Liver (tissue), 8 donors: ENCODE measurements at regions not wholly inside any gene's neighbourhood (a gene's known extent, or its start where the extent isn't known, plus 50 kb on each side); places are given as distances from the start of the nearest gene placed in this dataset.

Source experiments
- DNase-seq: peaks from one replicate; pipeline ENCODE4 v3.0.0-alpha.2; 2017; ENCODE audit warnings: low spot score
- H3K27ac ChIP-seq, 2 donors: one replicate each; pipeline ENCODE4 v1.7.0; 2013; ENCODE audit warnings: inconsistent platforms in 2 of 2, low read length in 2 of 2, control low read depth in 1 of 2, low read depth in 1 of 2, mild to moderate bottlenecking in 1 of 2
- H3K27me3 ChIP-seq, 4 donors: one replicate each; pipeline versions ENCODE4 v1.6.1 to v1.7.0; 2013; ENCODE audit warnings: low read length in 3 of 4, inconsistent platforms in 1 of 4, mild to moderate bottlenecking in 1 of 4, moderate library complexity in 1 of 4; ENCODE audit not compliant: control insufficient read depth in 4 of 4, insufficient read depth in 4 of 4
- H3K36me3 ChIP-seq, 4 donors: one replicate each; pipeline versions ENCODE4 v1.6.1 to v1.7.0; 2013; ENCODE audit warnings: low read length in 3 of 4, mild to moderate bottlenecking in 3 of 4, low read depth in 1 of 4, moderate library complexity in 1 of 4; ENCODE audit not compliant: control insufficient read depth in 4 of 4, insufficient read depth in 3 of 4
- H3K4me1 ChIP-seq, 4 donors: one replicate each; pipeline versions ENCODE4 v1.6.1 to v1.7.0; 2013; ENCODE audit warnings: low read length in 3 of 4, mild to moderate bottlenecking in 3 of 4, moderate library complexity in 1 of 4; ENCODE audit not compliant: control insufficient read depth in 4 of 4, insufficient read depth in 4 of 4
- H3K4me3 ChIP-seq, 3 donors: one replicate each; pipeline versions ENCODE4 v1.6.1 to v1.7.0; 2013; ENCODE audit warnings: low read length in 3 of 3, control low read depth in 1 of 3, low read depth in 1 of 3, mild to moderate bottlenecking in 1 of 3
- H3K9ac ChIP-seq, 2 donors: one replicate each; pipeline ENCODE4 v1.7.0; 2013; ENCODE audit warnings: low read length in 2 of 2, mild to moderate bottlenecking in 2 of 2, moderate library complexity in 2 of 2, control low read depth in 1 of 2, low read depth in 1 of 2
- H3K9me3 ChIP-seq, 4 donors: one replicate each; pipeline versions ENCODE4 v1.6.1 to v1.7.0; 2013; ENCODE audit warnings: low read length in 3 of 4; ENCODE audit not compliant: control insufficient read depth in 4 of 4
- EGR1 ChIP-seq, 2 donors: IDR thresholded peaks; 2 replicates each; pipeline ENCODE4 v1.6.1; 2016 to 2018; ENCODE audit warnings: antibody characterized with exemption in 2 of 2, low read depth in 2 of 2
- FOXA1 ChIP-seq: IDR thresholded peaks from 2 replicates; pipeline ENCODE4 v1.6.1; 2016; ENCODE audit warnings: antibody characterized with exemption
- GABPA ChIP-seq, 2 donors: IDR thresholded peaks in 1 of 2; conservative IDR thresholded peaks in 1 of 2; 2 replicates each; pipeline ENCODE4 v1.6.1; 2016; ENCODE audit warnings: antibody characterized with exemption in 2 of 2, mild to moderate bottlenecking in 1 of 2, moderate library complexity in 1 of 2
- HNF4A ChIP-seq, 2 donors: conservative IDR thresholded peaks; 2 replicates each; pipeline ENCODE4 v1.6.1; 2016; ENCODE audit warnings: antibody characterized with exemption in 2 of 2, mild to moderate bottlenecking in 2 of 2
- HNF4G ChIP-seq: IDR thresholded peaks from 2 replicates; pipeline ENCODE4 v1.6.1; 2016; ENCODE audit warnings: antibody characterized with exemption
- JUND ChIP-seq, 2 donors: IDR thresholded peaks; 2 replicates each; pipeline ENCODE4 v1.6.1; 2016; ENCODE audit warnings: antibody characterized with exemption in 2 of 2
- NR2F2 ChIP-seq: IDR thresholded peaks from 2 replicates; pipeline ENCODE4 v1.6.1; 2016; ENCODE audit warnings: antibody characterized with exemption
- RAD21 ChIP-seq, 2 donors: IDR thresholded peaks; 2 replicates each; pipeline ENCODE4 v1.6.1; 2016; ENCODE audit warnings: antibody characterized with exemption in 2 of 2, mild to moderate bottlenecking in 2 of 2
- REST ChIP-seq: IDR thresholded peaks from 2 replicates; pipeline ENCODE4 v1.6.1; 2016; ENCODE audit warnings: antibody characterized with exemption, mild to moderate bottlenecking
- RXRA ChIP-seq, 2 donors: IDR thresholded peaks; 2 replicates each; pipeline ENCODE4 v1.6.1; 2017 to 2018; ENCODE audit warnings: antibody characterized with exemption in 2 of 2, mild to moderate bottlenecking in 1 of 2
- SP1 ChIP-seq: IDR thresholded peaks from 2 replicates; pipeline ENCODE4 v1.6.1; 2018; ENCODE audit warnings: antibody characterized with exemption, mild to moderate bottlenecking
- TAF1 ChIP-seq: conservative IDR thresholded peaks from 2 replicates; pipeline ENCODE4 v1.6.1; 2016; ENCODE audit warnings: antibody characterized with exemption, mild to moderate bottlenecking
- YY1 ChIP-seq: IDR thresholded peaks from 2 replicates; pipeline ENCODE4 v1.6.1; 2016; ENCODE audit warnings: antibody characterized with exemption, mild to moderate bottlenecking
- WGBS: extraction: QIAGEN DNeasy Blood & Tissue Kit; methylation state at CpG from one replicate; pipeline ENCODE4 v1.1.7; 2013; 5-methylcytosine and 5-hydroxymethylcytosine counted together
- TF ChIP-seq, protein P1 (sequence below): IDR thresholded peaks from 2 replicates; pipeline ENCODE4 v1.6.1; 2016; ENCODE audit warnings: antibody characterized with exemption
- TF ChIP-seq, protein P2 (sequence below): IDR thresholded peaks from 2 replicates; pipeline ENCODE4 v1.6.1; 2016; ENCODE audit warnings: antibody characterized with exemption
- TF ChIP-seq, protein P3 (sequence below): fragments of 150-350 bp; IDR thresholded peaks from 2 replicates; pipeline ENCODE4 v1.5.1; 2017; ENCODE audit warnings: improper control_type of control experiment, low read depth, low read length; ENCODE audit not compliant: missing input control
- TF ChIP-seq, protein P4 (sequence below): IDR thresholded peaks from 2 replicates; pipeline ENCODE4 v1.6.1; 2016; ENCODE audit warnings: antibody characterized with exemption
- donor health status: healthy.
- donor health status: healthy.
- donor health status: healthy.
- donor health status: healthy.
- donor health status: healthy.

DNA sequence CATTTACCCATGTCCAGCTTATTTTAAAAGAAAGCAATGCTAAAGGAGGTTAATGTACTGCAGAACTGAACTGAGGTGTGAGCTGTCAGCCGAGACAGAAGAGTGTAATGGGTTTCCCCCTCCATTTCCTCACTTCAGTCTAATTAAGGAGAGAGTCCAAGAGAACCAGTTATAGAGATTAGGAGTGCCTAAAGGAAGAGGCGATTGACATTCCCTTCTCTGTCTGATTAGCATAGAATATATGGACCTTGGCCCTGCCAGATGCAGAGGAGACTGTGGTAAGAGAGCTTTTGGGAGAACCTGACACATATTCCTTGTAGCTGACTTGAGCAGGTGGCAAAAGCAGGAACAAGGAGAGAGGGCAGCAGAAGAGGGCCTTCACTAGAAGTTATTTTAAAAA, 137.5 kb upstream of the INPP4B start:
- peaks cover 0 to 3% (median 0%) of the 10 kb centered on the region in 4 donors for H3K27me3 ChIP-seq
- no peak for DNase-seq
- TF ChIP-seq YY1: no peak
- no peak for TF ChIP-seq HNF4G
- TF ChIP-seq TAF1: no peak
- TF ChIP-seq, protein P1, sequence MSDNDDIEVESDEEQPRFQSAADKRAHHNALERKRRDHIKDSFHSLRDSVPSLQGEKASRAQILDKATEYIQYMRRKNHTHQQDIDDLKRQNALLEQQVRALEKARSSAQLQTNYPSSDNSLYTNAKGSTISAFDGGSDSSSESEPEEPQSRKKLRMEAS: no peak
- TF ChIP-seq HNF4A (conservative IDR thresholded peaks at IDR 0.05): no peak
- TF ChIP-seq, protein P2, sequence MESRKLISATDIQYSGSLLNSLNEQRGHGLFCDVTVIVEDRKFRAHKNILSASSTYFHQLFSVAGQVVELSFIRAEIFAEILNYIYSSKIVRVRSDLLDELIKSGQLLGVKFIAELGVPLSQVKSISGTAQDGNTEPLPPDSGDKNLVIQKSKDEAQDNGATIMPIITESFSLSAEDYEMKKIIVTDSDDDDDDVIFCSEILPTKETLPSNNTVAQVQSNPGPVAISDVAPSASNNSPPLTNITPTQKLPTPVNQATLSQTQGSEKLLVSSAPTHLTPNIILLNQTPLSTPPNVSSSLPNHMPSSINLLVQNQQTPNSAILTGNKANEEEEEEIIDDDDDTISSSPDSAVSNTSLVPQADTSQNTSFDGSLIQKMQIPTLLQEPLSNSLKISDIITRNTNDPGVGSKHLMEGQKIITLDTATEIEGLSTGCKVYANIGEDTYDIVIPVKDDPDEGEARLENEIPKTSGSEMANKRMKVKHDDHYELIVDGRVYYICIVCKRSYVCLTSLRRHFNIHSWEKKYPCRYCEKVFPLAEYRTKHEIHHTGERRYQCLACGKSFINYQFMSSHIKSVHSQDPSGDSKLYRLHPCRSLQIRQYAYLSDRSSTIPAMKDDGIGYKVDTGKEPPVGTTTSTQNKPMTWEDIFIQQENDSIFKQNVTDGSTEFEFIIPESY: no peak
- no peak for TF ChIP-seq EGR1 (IDR thresholded peaks at IDR 0.05; ENCODE audit: low read depth in 2 of 2)
- no peak for TF ChIP-seq SP1
- no peak for TF ChIP-seq RXRA (IDR thresholded peaks at IDR 0.05)
- no peak for TF ChIP-seq REST
- TF ChIP-seq, protein P3, sequence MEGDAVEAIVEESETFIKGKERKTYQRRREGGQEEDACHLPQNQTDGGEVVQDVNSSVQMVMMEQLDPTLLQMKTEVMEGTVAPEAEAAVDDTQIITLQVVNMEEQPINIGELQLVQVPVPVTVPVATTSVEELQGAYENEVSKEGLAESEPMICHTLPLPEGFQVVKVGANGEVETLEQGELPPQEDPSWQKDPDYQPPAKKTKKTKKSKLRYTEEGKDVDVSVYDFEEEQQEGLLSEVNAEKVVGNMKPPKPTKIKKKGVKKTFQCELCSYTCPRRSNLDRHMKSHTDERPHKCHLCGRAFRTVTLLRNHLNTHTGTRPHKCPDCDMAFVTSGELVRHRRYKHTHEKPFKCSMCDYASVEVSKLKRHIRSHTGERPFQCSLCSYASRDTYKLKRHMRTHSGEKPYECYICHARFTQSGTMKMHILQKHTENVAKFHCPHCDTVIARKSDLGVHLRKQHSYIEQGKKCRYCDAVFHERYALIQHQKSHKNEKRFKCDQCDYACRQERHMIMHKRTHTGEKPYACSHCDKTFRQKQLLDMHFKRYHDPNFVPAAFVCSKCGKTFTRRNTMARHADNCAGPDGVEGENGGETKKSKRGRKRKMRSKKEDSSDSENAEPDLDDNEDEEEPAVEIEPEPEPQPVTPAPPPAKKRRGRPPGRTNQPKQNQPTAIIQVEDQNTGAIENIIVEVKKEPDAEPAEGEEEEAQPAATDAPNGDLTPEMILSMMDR: no peak
- no peak for TF ChIP-seq GABPA (IDR thresholded peaks at IDR 0.05 in 1 of 2, conservative IDR thresholded peaks at IDR 0.05 in 1 of 2)
- TF ChIP-seq FOXA1: no peak
- TF ChIP-seq, protein P4, sequence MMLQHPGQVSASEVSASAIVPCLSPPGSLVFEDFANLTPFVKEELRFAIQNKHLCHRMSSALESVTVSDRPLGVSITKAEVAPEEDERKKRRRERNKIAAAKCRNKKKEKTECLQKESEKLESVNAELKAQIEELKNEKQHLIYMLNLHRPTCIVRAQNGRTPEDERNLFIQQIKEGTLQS: no peak
- no peak for TF ChIP-seq JUND (IDR thresholded peaks at IDR 0.05)
- TF ChIP-seq RAD21 (IDR thresholded peaks at IDR 0.05): no peak
- TF ChIP-seq NR2F2: no peak
- H3K4me3 ChIP-seq: no peak overlapping the region
- H3K36me3 ChIP-seq: no peaks in the 10 kb centered on the region
- no peaks in the 10 kb centered on the region for H3K4me1 ChIP-seq
- H3K9ac ChIP-seq: no peak overlapping the region
- no peaks in the 10 kb centered on the region for H3K9me3 ChIP-seq
- H3K27ac ChIP-seq: no peak overlapping the region
- 61% methylated on average over 2 of the region's 2 CpGs for WGBS
